Upper lobe of left lung (tissue), 4 donors: ENCODE measurements at regions not wholly inside any gene's neighbourhood (a gene's known extent, or its start where the extent isn't known, plus 50 kb on each side); places are given as distances from the start of the nearest gene placed in this dataset.

Experiments
- EP300 ChIP-seq, 4 donors: sonication (generic); formaldehyde crosslinking; IDR thresholded peaks; one replicate each; pipeline ENCODE4 v1.5.1; 2017; ENCODE audit warnings: antibody characterized with exemption in 4 of 4, control low read depth in 2 of 4
- TF ChIP-seq, protein P1 (sequence below), 6 experiments: fragments of 450-650 bp in 4 of 6; fragments of 200-600 bp in 2 of 6; sonication (generic) in 2 of 6; IDR thresholded peaks; one replicate each; pipeline ENCODE4 v1.5.1; 2016 to 2019; ENCODE audit warnings: antibody characterized with exemption in 6 of 6

DNA sequence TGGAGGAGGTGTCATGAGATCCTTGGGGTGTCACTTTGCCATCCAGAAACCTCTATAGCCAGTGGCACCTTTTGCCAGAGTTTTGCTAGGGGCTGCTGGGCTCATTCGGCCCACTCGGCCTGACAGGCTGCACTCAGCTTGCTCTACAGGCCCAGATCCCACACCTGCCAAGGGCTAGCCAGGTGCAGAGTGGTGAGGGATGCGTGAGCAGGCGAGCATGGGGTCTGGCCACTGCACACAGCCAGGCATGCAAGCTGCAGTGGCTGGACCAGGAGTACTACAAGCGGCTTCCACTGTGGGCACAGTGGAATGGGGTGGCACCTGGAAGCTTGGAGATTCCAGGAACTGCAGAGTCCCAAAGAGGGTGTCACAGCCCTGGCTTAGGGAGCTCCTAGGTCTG, 372.7 kb downstream of the CHSY3 start:
- TF ChIP-seq EP300 (IDR thresholded peaks at IDR 0.05), result no peak
- TF ChIP-seq, protein P1, sequence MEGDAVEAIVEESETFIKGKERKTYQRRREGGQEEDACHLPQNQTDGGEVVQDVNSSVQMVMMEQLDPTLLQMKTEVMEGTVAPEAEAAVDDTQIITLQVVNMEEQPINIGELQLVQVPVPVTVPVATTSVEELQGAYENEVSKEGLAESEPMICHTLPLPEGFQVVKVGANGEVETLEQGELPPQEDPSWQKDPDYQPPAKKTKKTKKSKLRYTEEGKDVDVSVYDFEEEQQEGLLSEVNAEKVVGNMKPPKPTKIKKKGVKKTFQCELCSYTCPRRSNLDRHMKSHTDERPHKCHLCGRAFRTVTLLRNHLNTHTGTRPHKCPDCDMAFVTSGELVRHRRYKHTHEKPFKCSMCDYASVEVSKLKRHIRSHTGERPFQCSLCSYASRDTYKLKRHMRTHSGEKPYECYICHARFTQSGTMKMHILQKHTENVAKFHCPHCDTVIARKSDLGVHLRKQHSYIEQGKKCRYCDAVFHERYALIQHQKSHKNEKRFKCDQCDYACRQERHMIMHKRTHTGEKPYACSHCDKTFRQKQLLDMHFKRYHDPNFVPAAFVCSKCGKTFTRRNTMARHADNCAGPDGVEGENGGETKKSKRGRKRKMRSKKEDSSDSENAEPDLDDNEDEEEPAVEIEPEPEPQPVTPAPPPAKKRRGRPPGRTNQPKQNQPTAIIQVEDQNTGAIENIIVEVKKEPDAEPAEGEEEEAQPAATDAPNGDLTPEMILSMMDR (IDR thresholded peaks at IDR 0.05), result no peak
